SK-N-MC (cell line): ENCODE measurements at regions not wholly inside any gene's neighbourhood (a gene's known extent, or its start where the extent isn't known, plus 50 kb on each side); places are given as distances from the start of the nearest gene placed in this dataset.

Experiments
- EZH2 ChIP-seq: fragments of 200-600 bp; sonication (generic); IDR thresholded peaks from one replicate; pipeline ENCODE4 v1.6.1; 2017; ENCODE audit warnings: antibody characterized with exemption
- POLR2AphosphoS5 ChIP-seq: IDR thresholded peaks from 2 replicates; pipeline ENCODE4 v1.6.1; 2012; ENCODE audit warnings: mild to moderate bottlenecking, low read depth, low read length, borderline replicate concordance

DNA sequence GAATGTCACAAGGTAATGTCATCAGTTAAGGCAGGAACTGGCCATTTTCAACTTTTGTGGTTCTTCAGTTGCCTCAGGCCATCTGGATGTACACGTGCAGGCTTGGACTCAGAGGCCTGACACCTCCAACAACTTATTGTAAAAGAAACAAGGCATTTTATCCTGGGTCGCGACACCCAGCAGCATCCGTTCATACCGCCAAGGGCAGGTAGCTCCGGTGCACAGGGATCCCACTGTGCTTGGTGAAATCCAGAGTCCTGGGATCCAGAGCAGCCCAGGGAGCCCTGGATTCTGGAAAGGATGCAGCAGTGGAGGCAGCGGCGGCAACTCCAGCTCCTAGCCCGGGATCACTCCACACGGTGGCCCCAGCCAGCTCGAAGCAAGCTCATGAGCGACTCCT is 380.9 kb upstream of the STXBP6 start:
- TF ChIP-seq EZH2: no peak
- TF ChIP-seq POLR2AphosphoS5: no peak
